SH-SY5Y (cell line): ENCODE measurements at regions not wholly inside any gene's neighbourhood (a gene's known extent, or its start where the extent isn't known, plus 50 kb on each side); places are given as distances from the start of the nearest gene placed in this dataset.

ENCODE experiments used
- GATA2 ChIP-seq: IDR thresholded peaks from 2 replicates; pipeline ENCODE4 v1.6.1; 2011; ENCODE audit warnings: mild to moderate bottlenecking, low read depth, low read length
- GATA3 ChIP-seq: IDR thresholded peaks from 2 replicates; pipeline ENCODE4 v1.6.1; 2011; ENCODE audit warnings: low read depth, mild to moderate bottlenecking, low read length, moderate library complexity

DNA sequence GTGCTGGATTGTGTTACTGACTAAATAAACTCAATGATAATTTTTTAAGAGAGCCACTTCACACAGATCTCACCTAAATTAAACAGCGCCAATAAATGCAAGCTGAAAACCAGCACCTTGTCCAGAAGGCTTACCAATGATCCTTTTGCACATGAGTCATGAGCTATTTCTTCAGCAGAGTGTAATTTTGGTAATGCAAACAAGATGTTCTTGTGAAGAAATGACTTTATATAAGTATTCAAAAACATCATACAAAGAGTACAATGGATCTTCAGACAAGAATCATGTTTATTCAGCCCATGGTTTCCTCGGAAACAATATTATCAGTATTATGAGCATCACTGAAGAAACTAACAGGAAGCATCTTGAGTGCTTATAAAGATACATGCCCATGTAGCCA is 263.8 kb upstream of the UBE2E2 start:
- TF ChIP-seq GATA2 (no peak), GATA3 (no peak)
